ENCODE measurements at regions not wholly inside any gene's neighbourhood (a gene's known extent, or its start where the extent isn't known, plus 50 kb on each side); places are given as distances from the start of the nearest gene placed in this dataset.

GRCh38 chr9:81293651-81294050, 395.7 kb downstream of the TLE1 start:
- Histone ChIP-seq H3K9ac (ENCODE audit: control insufficient read depth, insufficient read depth, low read length) (no peak overlapping the region), H3K36me3 (ENCODE audit: control insufficient read depth in 2 of 2, insufficient read depth in 2 of 2, low read length in 1 of 2) (no peaks in the 10 kb centered on the region), H4K20me1 (ENCODE audit: control insufficient read depth, insufficient read depth) (no peaks in the 10 kb centered on the region), H3K27ac (ENCODE audit: control insufficient read depth, insufficient read depth) (no peak overlapping the region), H3K79me2 (ENCODE audit: control insufficient read depth, insufficient read depth, low read length) (no peaks in the 10 kb centered on the region), H3K4me3 (no peak overlapping the region), H2AFZ (ENCODE audit: control insufficient read depth, low read depth, low read length) (no peak overlapping the region), H3K9me3 (replicated peaks; ENCODE audit: control insufficient read depth, insufficient read depth, low read length) (no peaks in the 10 kb centered on the region), H3K4me1 (ENCODE audit: control insufficient read depth, insufficient read depth, low read length) (no peaks in the 10 kb centered on the region), H3K27me3 (replicated peaks in 1 of 2; ENCODE audit: control insufficient read depth in 2 of 2, insufficient read depth in 2 of 2, low read length in 1 of 2) (no peaks in the 10 kb centered on the region), H3K4me2 (ENCODE audit: control insufficient read depth, insufficient read depth) (no peak overlapping the region)
- in situ Hi-C loops (cut with MboI) = no loop called here
- ChIA-PET POLR2A (no interaction called here), CTCF (no interaction called here), SMC1A (ENCODE audit: uncharacterized antibody, unreplicated experiment) (no interaction called here), RAD21 (ENCODE audit: unreplicated experiment) (no interaction called here)
- no TSS peak for BruUV-seq (replicated peaks)
- intact Hi-C loops (cut with micrococcal nuclease; ENCODE audit: unreplicated experiment) = no loop called here
- ATAC-seq = no peak
- FAIRE-seq = no peak
- no peak for TF ChIP-seq FOXK2 (IDR thresholded peaks at IDR 0.05)
- TF ChIP-seq ZZZ3 (IDR thresholded peaks at IDR 0.05; ENCODE audit: control insufficient read depth, insufficient read length, low read depth) = no peak
- no peak for TF ChIP-seq USF1 (IDR thresholded peaks at IDR 0.05; ENCODE audit: borderline replicate concordance, extremely low read length, insufficient read depth, low read depth, low read length)
- no peak for TF ChIP-seq ZBTB11 (CRISPR knock-in tag; IDR thresholded peaks at IDR 0.05)
- TF ChIP-seq WRNIP1 (IDR thresholded peaks at IDR 0.05; ENCODE audit: borderline replicate concordance, low read depth, low read length) = no peak
- TF ChIP-seq TCF12 (IDR thresholded peaks at IDR 0.05; ENCODE audit: low read depth, low read length) = no peak
- no peak for TF ChIP-seq ASH2L (IDR thresholded peaks at IDR 0.05; ENCODE audit: borderline replicate concordance, low read depth)
- no peak for TF ChIP-seq RCOR1 (conservative IDR thresholded peaks at IDR 0.05; ENCODE audit: low read depth, low read length)
- DNase-seq (ENCODE audit: low read depth, low spot score) = no peak

Measured in GM12878 (cell line).